PC-3 (cell line): ENCODE measurements at regions not wholly inside any gene's neighbourhood (a gene's known extent, or its start where the extent isn't known, plus 50 kb on each side); places are given as distances from the start of the nearest gene placed in this dataset.

Experiments
- CTCF ChIP-seq: fragments of 300-600 bp; sonication (generic); conservative IDR thresholded peaks from 2 replicates; pipeline ENCODE4 v1.5.1; 2017; ENCODE audit warnings: antibody characterized with exemption, low read depth, mild to moderate bottlenecking, low read length
- EZH2 ChIP-seq: fragments of 300-600 bp; sonication (generic); IDR thresholded peaks from one replicate; pipeline ENCODE4 v1.6.1; 2017; ENCODE audit warnings: antibody characterized with exemption, mild to moderate bottlenecking, low read length; ENCODE audit not compliant: unreplicated experiment

- no peak for TF ChIP-seq CTCF
- TF ChIP-seq EZH2 = no peak
Measured at GRCh38 chr7:47707583-47707982, 125.7 kb upstream of the TNS3 start.
